GM19395 (cell line): ENCODE measurements at regions not wholly inside any gene's neighbourhood (a gene's known extent, or its start where the extent isn't known, plus 50 kb on each side); places are given as distances from the start of the nearest gene placed in this dataset.

Source experiments
- ATAC-seq: cut with Tn5 transposase; IDR thresholded peaks from one replicate; pipeline ENCODE4 v1.9.1; 2021; ENCODE audit warnings: mild to moderate bottlenecking, moderate library complexity; ENCODE audit not compliant: unreplicated experiment

GRCh38 chr2:66318009-66318561, 116.8 kb upstream of the MEIS1 start:
- no peak for ATAC-seq

GRCh38 chr2:66317268-66317890, 117.5 kb upstream of the MEIS1 start:
- ATAC-seq = no peak

DNA sequence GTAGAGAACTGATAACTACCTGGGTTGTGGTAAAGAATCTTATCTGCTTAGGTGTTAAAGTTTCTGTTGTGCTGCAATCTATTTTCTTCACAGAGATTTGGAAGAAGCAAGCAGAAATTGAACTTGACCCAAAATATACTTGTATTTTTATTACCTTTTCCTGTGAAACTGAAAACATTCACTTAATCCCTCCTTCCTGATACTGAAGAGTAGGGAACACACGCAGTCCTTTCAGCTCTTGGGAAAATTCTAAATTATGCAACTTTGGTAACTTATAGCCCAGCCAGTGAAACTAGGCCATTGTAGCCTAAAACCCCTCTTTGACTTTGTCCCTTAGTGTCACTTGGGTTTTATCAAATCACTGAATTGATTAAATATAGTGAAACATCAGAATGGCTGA, 128.4 kb upstream of the MEIS1 start:
- no peak for ATAC-seq

GRCh38 chr2:66305718-66306117, 129.2 kb upstream of the MEIS1 start:
- ATAC-seq = no peak

DNA sequence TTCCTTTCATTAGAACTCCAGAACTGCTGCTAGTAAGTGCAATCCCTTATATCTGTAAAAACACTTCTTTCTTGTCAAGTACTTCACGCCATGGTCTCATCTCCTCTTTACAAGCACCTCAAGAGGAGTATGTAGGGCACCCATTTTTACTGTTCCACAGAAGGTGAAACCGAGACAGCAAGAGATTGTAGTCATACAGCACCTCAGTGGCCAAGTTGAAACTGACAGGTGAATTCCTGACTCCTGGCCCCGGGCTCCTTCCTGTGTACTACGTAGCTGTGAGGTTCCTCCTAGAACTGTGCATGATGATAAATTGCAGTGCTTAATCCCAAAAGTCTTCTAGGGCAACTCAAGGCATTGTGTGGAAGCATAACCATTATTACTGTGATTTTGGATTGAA, 131.5 kb upstream of the MEIS1 start:
- ATAC-seq = no peak

GRCh38 chr2:66301767-66302140, 133.2 kb upstream of the MEIS1 start:
- no peak for ATAC-seq

DNA sequence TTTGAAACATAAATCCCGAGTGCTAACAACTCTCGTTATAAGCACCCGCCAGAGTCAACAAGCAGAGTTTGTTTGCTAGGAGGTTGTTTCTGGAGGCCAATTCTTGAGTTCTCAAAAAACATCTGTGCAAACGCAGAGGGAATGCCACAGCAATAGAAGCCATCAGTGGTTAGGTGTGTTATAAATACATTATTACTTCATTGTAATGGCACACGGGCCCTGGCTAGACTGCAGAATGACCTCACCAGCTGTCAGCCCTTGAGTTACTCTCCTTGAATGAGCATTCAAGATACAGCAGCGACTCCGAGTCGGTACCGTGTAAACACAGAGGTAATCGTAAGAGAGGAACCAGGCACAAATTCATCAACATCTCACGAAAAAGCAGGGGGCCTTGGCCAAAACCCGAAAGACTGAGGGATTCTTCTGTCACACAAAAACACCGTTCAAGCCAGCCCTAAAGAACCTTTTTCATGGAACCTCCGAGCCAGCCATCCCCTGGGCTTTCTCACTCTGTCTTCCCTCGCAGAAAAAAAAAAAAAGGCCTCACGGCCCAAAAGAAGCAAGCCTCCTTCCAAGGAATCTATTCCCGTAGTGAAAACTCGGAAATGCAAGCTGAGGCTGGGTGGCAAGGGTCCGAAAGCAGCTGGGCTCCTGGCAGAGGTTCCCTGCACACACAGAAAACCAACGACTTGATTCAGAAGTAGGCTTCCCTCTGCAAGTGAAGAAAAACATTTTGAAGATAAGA, 133.7 kb upstream of the MEIS1 start:
- ATAC-seq = no peak

DNA sequence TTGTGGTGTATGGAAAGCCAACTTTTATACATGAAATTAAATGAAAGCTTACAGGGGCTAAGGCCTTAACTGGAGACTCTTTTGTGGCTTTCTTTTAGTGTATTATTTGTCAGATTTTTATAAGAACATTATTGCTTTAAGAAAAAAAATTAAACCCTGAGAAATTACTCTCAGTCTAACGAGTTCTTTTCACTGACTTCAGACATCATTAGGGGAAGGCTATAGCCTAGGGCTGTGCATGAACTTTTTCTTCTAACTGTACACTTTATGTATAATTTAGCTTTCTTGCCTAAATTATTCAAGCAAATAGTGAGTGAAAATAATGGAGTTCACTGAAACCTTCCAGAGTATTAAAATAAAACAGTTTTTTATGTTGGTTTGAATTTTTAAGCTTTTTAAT, 151.1 kb upstream of the MEIS1 start:
- no peak for ATAC-seq

DNA sequence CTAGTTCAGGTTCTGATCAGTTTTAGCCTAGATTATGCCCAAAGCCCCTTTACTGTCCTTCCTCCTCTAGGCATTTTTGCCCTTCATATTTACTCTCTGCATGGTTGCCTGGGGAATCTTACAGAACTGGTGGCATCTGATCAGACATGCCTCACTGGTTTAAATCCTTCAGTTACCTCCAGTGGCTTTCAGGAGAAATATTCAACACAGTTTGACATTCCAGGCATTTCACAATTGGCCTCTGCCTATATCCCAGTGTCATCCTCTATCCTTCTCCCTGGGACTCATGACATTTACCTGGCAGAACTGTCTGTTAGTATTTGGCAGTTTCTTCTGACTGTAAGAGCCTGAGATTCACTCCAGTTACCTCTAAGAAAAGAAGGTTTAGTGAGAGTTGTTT, 152.9 kb upstream of the MEIS1 start:
- no peak for ATAC-seq

- no peak for ATAC-seq
Measured at GRCh38 chr2:66279024-66279423, 155.9 kb upstream of the MEIS1 start.

GRCh38 chr2:66275984-66276383, 158.9 kb upstream of the MEIS1 start:
- ATAC-seq = no peak

DNA sequence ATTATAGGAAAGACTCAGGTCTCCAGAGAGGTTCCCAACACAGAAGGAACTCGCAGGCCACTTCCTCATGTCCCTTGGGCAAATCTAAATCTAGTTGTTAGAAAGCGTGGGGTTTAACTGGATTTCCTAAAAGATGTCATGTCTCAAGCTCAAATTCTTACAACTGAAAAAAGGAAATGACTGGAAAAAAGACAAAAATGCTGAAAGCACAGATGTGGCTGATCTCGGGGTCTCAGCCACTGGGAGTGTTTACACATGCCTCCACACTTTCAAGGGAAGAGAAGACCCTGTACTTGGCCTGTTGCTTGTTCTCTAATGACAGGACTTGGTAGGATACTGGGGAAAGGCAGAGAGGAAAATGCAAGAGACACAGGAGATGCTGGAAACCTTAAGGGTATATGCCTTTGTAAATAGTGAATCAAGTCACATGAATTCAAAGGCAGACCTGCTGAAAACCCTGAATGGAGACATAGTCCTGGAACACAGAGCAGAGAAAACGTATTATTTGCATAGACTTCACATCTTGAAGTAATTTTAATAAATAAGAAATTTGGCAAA, 160.9 kb upstream of the MEIS1 start:
- no peak for ATAC-seq

DNA sequence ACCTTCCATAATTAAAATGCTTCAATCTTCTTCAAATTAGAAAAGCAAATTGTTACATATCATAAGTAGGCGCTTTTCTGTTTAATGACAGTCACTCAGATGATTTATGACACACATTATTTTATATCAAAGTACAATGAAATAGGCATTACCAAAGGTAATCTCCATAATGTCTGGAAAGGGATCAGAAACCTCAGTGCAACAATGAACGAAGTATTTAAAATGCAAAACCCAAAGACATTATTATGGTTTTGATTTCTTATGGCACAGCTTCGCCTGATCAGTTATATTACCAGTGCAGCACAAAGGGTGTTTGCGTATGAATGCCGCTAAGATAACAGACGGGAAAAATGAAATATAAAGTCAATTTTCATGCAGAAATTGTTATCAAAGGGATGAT, 162.2 kb upstream of the MEIS1 start:
- ATAC-seq = no peak

GRCh38 chr2:66271777-66272176, 163.1 kb upstream of the MEIS1 start:
- no peak for ATAC-seq

DNA sequence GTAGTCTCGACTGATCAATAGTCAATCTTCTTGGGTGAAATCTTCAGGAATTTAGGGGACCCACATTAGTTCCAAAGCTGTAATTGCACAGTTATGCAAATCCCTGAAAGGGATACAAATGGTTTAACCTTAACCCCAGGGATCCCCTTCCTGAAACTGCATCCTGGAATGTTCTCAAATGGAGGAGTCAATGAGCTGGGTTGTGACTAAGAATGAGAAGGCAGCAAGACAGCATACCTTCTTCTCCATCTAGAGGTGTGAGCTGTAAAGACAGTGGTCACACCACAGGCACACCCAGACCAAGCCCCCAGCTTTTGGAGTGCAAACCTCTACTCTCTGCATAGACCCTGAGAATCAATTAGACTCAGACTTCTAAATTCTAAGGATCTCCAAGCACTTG, 164.7 kb upstream of the MEIS1 start:
- no peak for ATAC-seq

DNA sequence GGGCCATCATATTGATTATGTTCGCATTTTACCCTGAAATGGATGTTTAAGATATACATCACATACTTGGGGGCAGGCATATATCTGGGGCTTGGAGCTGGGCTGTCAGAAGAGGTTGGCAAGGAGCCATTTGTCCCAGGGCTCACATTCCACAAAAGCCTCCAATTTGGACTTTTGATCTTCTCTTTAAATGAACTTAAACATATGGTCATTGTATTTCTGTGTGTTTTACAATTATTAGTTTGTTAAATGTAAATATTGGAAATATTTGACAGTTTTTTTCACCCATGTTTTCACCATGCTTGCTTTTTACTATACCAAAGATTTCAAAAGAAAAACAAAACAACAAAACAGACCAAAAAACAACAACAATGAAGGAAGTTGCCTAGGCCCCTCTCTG, 165.8 kb upstream of the MEIS1 start:
- ATAC-seq = no peak

GRCh38 chr2:66268756-66269155, 166.2 kb upstream of the MEIS1 start:
- ATAC-seq = no peak

GRCh38 chr2:66264354-66264753, 170.6 kb upstream of the MEIS1 start:
- no peak for ATAC-seq

- ATAC-seq = no peak
Measured at GRCh38 chr2:66255867-66256266, 179.1 kb upstream of the MEIS1 start.

DNA sequence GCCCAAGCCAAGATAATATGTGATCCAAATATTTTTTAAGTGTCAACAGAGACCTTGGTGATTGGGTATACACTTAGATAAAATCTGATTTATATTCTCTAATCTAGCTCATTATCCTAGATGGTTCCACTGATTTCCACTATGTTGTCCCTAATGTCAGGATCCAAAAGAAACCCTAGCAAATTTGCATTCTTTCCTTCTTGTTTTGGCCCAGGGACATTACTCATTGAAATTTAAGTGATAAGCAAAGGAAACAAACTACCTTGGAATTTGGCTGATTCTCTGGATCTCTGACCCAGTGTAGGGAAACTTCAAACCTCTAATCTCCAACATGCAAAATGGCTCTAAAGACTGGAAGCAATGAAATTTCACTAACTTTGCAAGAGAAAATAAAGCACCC, 179.8 kb upstream of the MEIS1 start:
- ATAC-seq = no peak

- no peak for ATAC-seq
Measured at GRCh38 chr2:66253066-66253465, 181.9 kb upstream of the MEIS1 start.

GRCh38 chr2:66252109-66252508, 182.8 kb upstream of the MEIS1 start:
- no peak for ATAC-seq
